HepG2 (cell line): ENCODE measurements at regions not wholly inside any gene's neighbourhood (a gene's known extent, or its start where the extent isn't known, plus 50 kb on each side); places are given as distances from the start of the nearest gene placed in this dataset.

Experiments used
- AKNA ChIP-seq: sonication (generic); formaldehyde crosslinking; IDR thresholded peaks from 2 replicates; pipeline ENCODE4 v1.4.0; 2020; ENCODE audit warnings: missing genetic modification reagents, borderline replicate concordance
- ATAD3A ChIP-seq: sonication (generic); formaldehyde crosslinking; IDR thresholded peaks from 2 replicates; pipeline ENCODE4 v1.4.0; 2020; ENCODE audit warnings: missing genetic modification reagents
- GABPA ChIP-seq, 2 experiments: IDR thresholded peaks; 2 replicates each; pipeline ENCODE4 v1.6.1; 2011 to 2016; ENCODE audit warnings: low read depth in 2 of 2, low read length in 1 of 2, missing biosample characterization in 1 of 2, missing genetic modification characterization in 1 of 2
- GATA4 ChIP-seq: sonication (generic); IDR thresholded peaks from 2 replicates; pipeline ENCODE4 v1.6.1; 2016; ENCODE audit warnings: antibody characterized with exemption, low read depth, borderline replicate concordance
- NFATC3 ChIP-seq: sonication (generic); formaldehyde crosslinking; IDR thresholded peaks from 2 replicates; pipeline ENCODE4 v1.5.1; 2020; ENCODE audit warnings: mild to moderate bottlenecking, missing genetic modification reagents
- PATZ1 ChIP-seq: sonication (generic); formaldehyde crosslinking; IDR thresholded peaks from 2 replicates; pipeline ENCODE4 v1.4.0; 2020; ENCODE audit warnings: missing genetic modification reagents
- SIN3A ChIP-seq: IDR thresholded peaks from 2 replicates; pipeline ENCODE4 v1.6.1; 2011; ENCODE audit warnings: low read depth, mild to moderate bottlenecking, control low read depth, low read length, borderline replicate concordance
- STAG1 ChIP-seq: sonication (generic); formaldehyde crosslinking; IDR thresholded peaks from 2 replicates; pipeline ENCODE4 v1.4.0; 2020; ENCODE audit warnings: missing genetic modification reagents
- TBX3 ChIP-seq: fragments of 450-650 bp; IDR thresholded peaks from 2 replicates; pipeline ENCODE4 v1.6.1; 2017; ENCODE audit warnings: antibody characterized with exemption, mild to moderate bottlenecking, inconsistent platforms, borderline replicate concordance
- TOPORS ChIP-seq: sonication (generic); formaldehyde crosslinking; IDR thresholded peaks from 2 replicates; pipeline ENCODE4 v1.8.0; 2023; ENCODE audit warnings: mild to moderate bottlenecking, missing genetic modification reagents
- XBP1 ChIP-seq: sonication (generic); formaldehyde crosslinking; IDR thresholded peaks from 2 replicates; pipeline ENCODE4 v1.5.0; 2020; ENCODE audit warnings: missing genetic modification reagents
- ZBTB46 ChIP-seq: sonication (generic); formaldehyde crosslinking; IDR thresholded peaks from 2 replicates; pipeline ENCODE4 v1.4.0; 2020; ENCODE audit warnings: mild to moderate bottlenecking, missing genetic modification reagents, borderline replicate concordance
- ZBTB7B ChIP-seq: sonication (generic); formaldehyde crosslinking; IDR thresholded peaks from 2 replicates; pipeline ENCODE4 v1.4.0; 2020; ENCODE audit warnings: missing genetic modification reagents
- ZFP36 ChIP-seq: fragments of 150-350 bp; IDR thresholded peaks from 2 replicates; pipeline ENCODE4 v1.6.1; 2018; ENCODE audit warnings: borderline replicate concordance, low read length, low read depth; ENCODE audit not compliant: partially characterized antibody
- ZFP62 ChIP-seq: sonication (generic); formaldehyde crosslinking; IDR thresholded peaks from 2 replicates; pipeline ENCODE4 v1.4.0; 2020; ENCODE audit warnings: missing genetic modification reagents
- ZMYM4 ChIP-seq: sonication (generic); formaldehyde crosslinking; IDR thresholded peaks from 2 replicates; pipeline ENCODE4 v1.8.1; 2023; ENCODE audit warnings: mild to moderate bottlenecking, missing genetic modification reagents
- ZNF138 ChIP-seq: sonication (generic); formaldehyde crosslinking; IDR thresholded peaks from 2 replicates; pipeline ENCODE4 v1.5.0; 2020; ENCODE audit warnings: mild to moderate bottlenecking, low read depth, missing genetic modification reagents
- ZNF143 ChIP-seq: sonication (generic); formaldehyde crosslinking; IDR thresholded peaks from 2 replicates; pipeline ENCODE4 v1.4.0; 2020; ENCODE audit warnings: missing genetic modification reagents
- ZNF17 ChIP-seq: sonication (generic); formaldehyde crosslinking; IDR thresholded peaks from 2 replicates; pipeline ENCODE4 v1.5.0; 2020; ENCODE audit warnings: mild to moderate bottlenecking, missing genetic modification reagents
- ZNF263 ChIP-seq: sonication (generic); formaldehyde crosslinking; IDR thresholded peaks from 2 replicates; pipeline ENCODE4 v1.4.0; 2020; ENCODE audit warnings: missing genetic modification reagents
- ZNF496 ChIP-seq: sonication (generic); formaldehyde crosslinking; IDR thresholded peaks from 2 replicates; pipeline ENCODE4 v1.8.1; 2023; ENCODE audit warnings: mild to moderate bottlenecking, moderate library complexity, missing genetic modification reagents; ENCODE audit not compliant: insufficient replicate concordance

GRCh38 chr2:16608661-16609643, 56.7 kb downstream of the CYRIA start (continued):
- TF ChIP-seq AKNA: no peak
- no peak for TF ChIP-seq GABPA (IDR thresholded peaks at IDR 0.05; ENCODE audit: low read depth, low read length)
- TF ChIP-seq GABPA (CRISPR knock-in tag; IDR thresholded peaks at IDR 0.05; ENCODE audit: low read depth): no peak
- TF ChIP-seq ATAD3A (CRISPR knock-in tag): no peak
- TF ChIP-seq ZNF143: 0 out of 2 replicates have a peak, but pooled peaks have one; percentile 14
- TF ChIP-seq ZBTB46 (CRISPR knock-in tag): no peak
- no peak for TF ChIP-seq ZFP36
- TF ChIP-seq ZNF496 (CRISPR knock-in tag): no peak
- TF ChIP-seq SIN3A: no peak
- TF ChIP-seq NFATC3: no peak
- TF ChIP-seq ZNF263 (CRISPR knock-in tag): no peak
- no peak for TF ChIP-seq TBX3
- TF ChIP-seq GATA4: no peak
- peak; percentile 86 for TF ChIP-seq STAG1 (CRISPR knock-in tag)
- TF ChIP-seq ZFP62 (CRISPR knock-in tag): no peak
- no peak for TF ChIP-seq TOPORS (CRISPR knock-in tag)
- no peak for TF ChIP-seq PATZ1
- TF ChIP-seq XBP1 (CRISPR knock-in tag): no peak
- TF ChIP-seq ZBTB7B (CRISPR knock-in tag): no peak
- TF ChIP-seq ZNF17: no peak
- TF ChIP-seq ZMYM4 (CRISPR knock-in tag): peak; percentile 44
- no peak for TF ChIP-seq ZNF138 (CRISPR knock-in tag)
